ENCODE measurements at regions not wholly inside any gene's neighbourhood (a gene's known extent, or its start where the extent isn't known, plus 50 kb on each side); places are given as distances from the start of the nearest gene placed in this dataset.
"Not testable (repeated sequence)": the region's sequence is repeated elsewhere in the genome, so short reads cannot be mapped to it uniquely, and the experiment has no call there.

- no peak for DNase-seq
Observed at GRCh38 chr10:4250587-4250887, 465.5 kb upstream of the KLF6 start.

- no peak for DNase-seq
Observed at GRCh38 chr10:4249841-4250586, 465.0 kb upstream of the KLF6 start.

- no peak for DNase-seq
Observed at GRCh38 chr10:4247379-4247778, 462.4 kb upstream of the KLF6 start.

GRCh38 chr10:4246881-4247358 is 461.9 kb upstream of the KLF6 start:
- DNase-seq = no peak

- DNase-seq = no peak
Observed at GRCh38 chr10:4243651-4244050, 458.6 kb upstream of the KLF6 start.

GRCh38 chr10:4243169-4243568 is 458.2 kb upstream of the KLF6 start:
- DNase-seq = no peak

- DNase-seq = no peak
Observed at GRCh38 chr10:4242561-4243035, 457.6 kb upstream of the KLF6 start.

GRCh38 chr10:4241724-4242345 is 456.8 kb upstream of the KLF6 start:
- no peak for DNase-seq

- DNase-seq = no peak
Observed at GRCh38 chr10:4240608-4241197, 455.7 kb upstream of the KLF6 start.

- DNase-seq = no peak
Observed at GRCh38 chr10:4239186-4239585, 454.2 kb upstream of the KLF6 start.

- DNase-seq = not testable (repeated sequence)
Observed at GRCh38 chr10:4236905-4237304, 451.9 kb upstream of the KLF6 start.

GRCh38 chr10:4234661-4235060 is 449.7 kb upstream of the KLF6 start:
- no peak for DNase-seq

GRCh38 chr10:4231439-4231838 is 446.4 kb upstream of the KLF6 start:
- no peak for DNase-seq

- DNase-seq = no peak
Observed at GRCh38 chr10:4230036-4230435, 445.0 kb upstream of the KLF6 start.

GRCh38 chr10:4229106-4229505 is 444.1 kb upstream of the KLF6 start:
- DNase-seq = no peak

GRCh38 chr10:4227586-4227985 is 442.6 kb upstream of the KLF6 start:
- no peak for DNase-seq

GRCh38 chr10:4226941-4227540 is 442.0 kb upstream of the KLF6 start:
- no peak for DNase-seq

GRCh38 chr10:4224178-4224577 is 439.2 kb upstream of the KLF6 start:
- no peak for DNase-seq

- DNase-seq = not testable (repeated sequence)
Observed at GRCh38 chr10:4221310-4221709, 436.3 kb upstream of the KLF6 start.

GRCh38 chr10:4219901-4220300 is 434.9 kb upstream of the KLF6 start:
- DNase-seq = no peak

GRCh38 chr10:4217653-4218052 is 432.6 kb upstream of the KLF6 start:
- DNase-seq = no peak

- DNase-seq = no peak
Observed at GRCh38 chr10:4217187-4217586, 432.2 kb upstream of the KLF6 start.

- DNase-seq = no peak
Observed at GRCh38 chr10:4216726-4217125, 431.7 kb upstream of the KLF6 start.

All from NCI-H187 (cell line).